Esophagus squamous epithelium (tissue), 5 donors: ENCODE measurements at regions not wholly inside any gene's neighbourhood (a gene's known extent, or its start where the extent isn't known, plus 50 kb on each side); places are given as distances from the start of the nearest gene placed in this dataset.

Experiments used
- DNase-seq: peaks from one replicate; lab custom pipeline; 2025; lab: John Stamatoyannopoulos, UW
- H3K27ac ChIP-seq, 4 donors: fragments of 200-600 bp; sonication (generic); one replicate each; pipeline ENCODE4 v1.5.1; 2016 to 2019; ENCODE audit warnings: mild to moderate bottlenecking in 1 of 4
- H3K27me3 ChIP-seq, 4 donors: fragments of 200-600 bp; sonication (generic); 1 replicate in 3 of 4; 2 replicates in 1 of 4; pipeline versions ENCODE4 v1.5.1 to v1.6.0; 2017 to 2021; ENCODE audit warnings: antibody characterized with exemption in 1 of 4
- H3K36me3 ChIP-seq, 3 donors: fragments of 200-600 bp; sonication (generic); one replicate each; pipeline ENCODE4 v1.5.1; 2016 to 2019
- H3K4me1 ChIP-seq, 3 donors: fragments of 200-600 bp; sonication (generic); one replicate each; pipeline ENCODE4 v1.5.1; 2017 to 2019
- H3K4me3 ChIP-seq, 4 donors: fragments of 200-600 bp; sonication (generic); 1 replicate in 3 of 4; 2 replicates in 1 of 4; pipeline ENCODE4 v1.5.1; 2016 to 2019; ENCODE audit warnings: mild to moderate bottlenecking in 2 of 4, moderate library complexity in 1 of 4
- H3K9me3 ChIP-seq, 3 donors: fragments of 200-600 bp; sonication (generic); one replicate each; pipeline ENCODE4 v1.5.1; 2016 to 2019
- POLR2A ChIP-seq, 4 donors: fragments of 450-650 bp; IDR thresholded peaks; one replicate each; pipeline ENCODE4 v1.6.1; 2017; ENCODE audit warnings: antibody characterized with exemption in 4 of 4, mild to moderate bottlenecking in 4 of 4, moderate library complexity in 3 of 4
- WGBS, 2 donors: methylation state at CpG; one replicate each; pipeline ENCODE4 v1.1.5; 2018; 5-methylcytosine and 5-hydroxymethylcytosine counted together
- intact Hi-C: fragments of 100-400 bp; cut with DNase I; formaldehyde crosslinking; loops from one replicate; pipeline ENCODE4 v1.15.0; 2022
- TF ChIP-seq, protein P1 (sequence below), 6 experiments: fragments of 450-650 bp in 4 of 6; fragments of 200-600 bp in 2 of 6; sonication (generic) in 2 of 6; IDR thresholded peaks; one replicate each; pipeline ENCODE4 v1.5.1; 2016 to 2019; ENCODE audit warnings: antibody characterized with exemption in 6 of 6, mild to moderate bottlenecking in 4 of 6, moderate library complexity in 4 of 6
- donor health status: DM: yes; HTN: yes; CAD: no.

- WGBS, 2 donors, result 48 to 65% methylated on average over 4 of the region's 4 CpGs
- TF ChIP-seq, protein P1, sequence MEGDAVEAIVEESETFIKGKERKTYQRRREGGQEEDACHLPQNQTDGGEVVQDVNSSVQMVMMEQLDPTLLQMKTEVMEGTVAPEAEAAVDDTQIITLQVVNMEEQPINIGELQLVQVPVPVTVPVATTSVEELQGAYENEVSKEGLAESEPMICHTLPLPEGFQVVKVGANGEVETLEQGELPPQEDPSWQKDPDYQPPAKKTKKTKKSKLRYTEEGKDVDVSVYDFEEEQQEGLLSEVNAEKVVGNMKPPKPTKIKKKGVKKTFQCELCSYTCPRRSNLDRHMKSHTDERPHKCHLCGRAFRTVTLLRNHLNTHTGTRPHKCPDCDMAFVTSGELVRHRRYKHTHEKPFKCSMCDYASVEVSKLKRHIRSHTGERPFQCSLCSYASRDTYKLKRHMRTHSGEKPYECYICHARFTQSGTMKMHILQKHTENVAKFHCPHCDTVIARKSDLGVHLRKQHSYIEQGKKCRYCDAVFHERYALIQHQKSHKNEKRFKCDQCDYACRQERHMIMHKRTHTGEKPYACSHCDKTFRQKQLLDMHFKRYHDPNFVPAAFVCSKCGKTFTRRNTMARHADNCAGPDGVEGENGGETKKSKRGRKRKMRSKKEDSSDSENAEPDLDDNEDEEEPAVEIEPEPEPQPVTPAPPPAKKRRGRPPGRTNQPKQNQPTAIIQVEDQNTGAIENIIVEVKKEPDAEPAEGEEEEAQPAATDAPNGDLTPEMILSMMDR (IDR thresholded peaks at IDR 0.05), result no peak
- no peak for TF ChIP-seq POLR2A (IDR thresholded peaks at IDR 0.05)
- intact Hi-C loops, result no loop called here
- H3K27me3 ChIP-seq, result no peaks in the 10 kb centered on the region
- DNase-seq, result no peak
- H3K27ac ChIP-seq, result no peak overlapping the region
- H3K9me3 ChIP-seq, result peaks cover 0 to 15% (median 0%) of the 10 kb centered on the region in 3 donors
- no peak overlapping the region for H3K4me3 ChIP-seq
- no peaks in the 10 kb centered on the region for H3K4me1 ChIP-seq
- H3K36me3 ChIP-seq, result no peaks in the 10 kb centered on the region
Observed at GRCh38 chr10:107855301-107856046, 691.0 kb upstream of the SORCS1 start.

- no peak overlapping the region for H3K27ac ChIP-seq
- intact Hi-C loops, result no loop called here
- 77 to 82% methylated on average over 8 of the region's 8 CpGs for WGBS, 2 donors
- H3K4me3 ChIP-seq, result no peak overlapping the region
- no peaks in the 10 kb centered on the region for H3K27me3 ChIP-seq
- TF ChIP-seq POLR2A (IDR thresholded peaks at IDR 0.05), result no peak
- TF ChIP-seq, protein P1 (IDR thresholded peaks at IDR 0.05), result no peak
- no peak for DNase-seq
- no peaks in the 10 kb centered on the region for H3K36me3 ChIP-seq
- H3K9me3 ChIP-seq, result peaks cover 0 to 9% (median 0%) of the 10 kb centered on the region in 3 donors
- H3K4me1 ChIP-seq, result no peaks in the 10 kb centered on the region
Observed at GRCh38 chr10:107848726-107849360, 684.3 kb upstream of the SORCS1 start.

GRCh38 chr10:107847620-107848019 is 683.1 kb upstream of the SORCS1 start:
- Histone ChIP-seq H3K36me3 (no peaks in the 10 kb centered on the region), H3K9me3 (peaks cover 0 to 9% (median 0%) of the 10 kb centered on the region in 3 donors), H3K27me3 (no peaks in the 10 kb centered on the region), H3K4me1 (no peaks in the 10 kb centered on the region), H3K4me3 (no peak overlapping the region), H3K27ac (no peak overlapping the region)
- intact Hi-C loops, result no loop called here
- WGBS, 2 donors, result 52 to 74% methylated on average over 2 of the region's 2 CpGs
- DNase-seq, result no peak
- no peak for TF ChIP-seq POLR2A (IDR thresholded peaks at IDR 0.05)
- TF ChIP-seq, protein P1 (IDR thresholded peaks at IDR 0.05), result no peak

- Histone ChIP-seq H3K27ac (no peak overlapping the region), H3K36me3 (no peaks in the 10 kb centered on the region), H3K9me3 (no peaks in the 10 kb centered on the region), H3K4me1 (no peaks in the 10 kb centered on the region), H3K27me3 (no peaks in the 10 kb centered on the region), H3K4me3 (no peak overlapping the region)
- intact Hi-C loops, result no loop called here
- TF ChIP-seq, protein P1 (IDR thresholded peaks at IDR 0.05), result no peak
- TF ChIP-seq POLR2A (IDR thresholded peaks at IDR 0.05), result no peak
- DNase-seq, result no peak
- WGBS, 2 donors, result 36 to 60% methylated on average over 1 of the region's 1 CpG
Observed at GRCh38 chr10:107834706-107835105, 670.2 kb upstream of the SORCS1 start.

DNA sequence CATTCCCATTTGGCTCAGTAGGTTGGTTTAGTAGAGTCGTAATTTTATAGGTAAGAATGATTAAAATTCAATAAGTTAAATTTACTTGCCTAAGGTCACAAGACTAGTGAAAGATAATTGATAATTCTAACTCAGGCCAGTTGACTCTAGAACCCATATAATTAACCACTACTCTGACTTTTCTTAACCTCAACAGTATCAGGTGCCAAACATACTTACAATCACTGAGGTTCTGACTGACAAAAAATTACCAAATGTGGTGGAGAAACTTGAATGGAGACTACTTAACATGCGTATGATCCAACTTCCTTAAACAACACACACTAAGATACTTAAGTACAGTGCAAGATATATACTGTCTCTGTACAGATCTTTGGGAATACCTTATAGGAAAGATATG is 667.3 kb upstream of the SORCS1 start:
- intact Hi-C loops, result no loop called here
- no peak for DNase-seq
- no peak overlapping the region for H3K27ac ChIP-seq
- H3K27me3 ChIP-seq, result no peaks in the 10 kb centered on the region
- no peaks in the 10 kb centered on the region for H3K4me1 ChIP-seq
- 51 to 77% methylated on average over 2 of the region's 2 CpGs for WGBS, 2 donors
- no peaks in the 10 kb centered on the region for H3K36me3 ChIP-seq
- TF ChIP-seq POLR2A (IDR thresholded peaks at IDR 0.05), result no peak
- TF ChIP-seq, protein P1 (IDR thresholded peaks at IDR 0.05), result no peak
- no peak overlapping the region for H3K4me3 ChIP-seq
- no peaks in the 10 kb centered on the region for H3K9me3 ChIP-seq
